ENCODE measurements at regions not wholly inside any gene's neighbourhood (a gene's known extent, or its start where the extent isn't known, plus 50 kb on each side); places are given as distances from the start of the nearest gene placed in this dataset.
"Not testable (repeated sequence)": the region's sequence is repeated elsewhere in the genome, so short reads cannot be mapped to it uniquely, and the experiment has no call there.

DNA sequence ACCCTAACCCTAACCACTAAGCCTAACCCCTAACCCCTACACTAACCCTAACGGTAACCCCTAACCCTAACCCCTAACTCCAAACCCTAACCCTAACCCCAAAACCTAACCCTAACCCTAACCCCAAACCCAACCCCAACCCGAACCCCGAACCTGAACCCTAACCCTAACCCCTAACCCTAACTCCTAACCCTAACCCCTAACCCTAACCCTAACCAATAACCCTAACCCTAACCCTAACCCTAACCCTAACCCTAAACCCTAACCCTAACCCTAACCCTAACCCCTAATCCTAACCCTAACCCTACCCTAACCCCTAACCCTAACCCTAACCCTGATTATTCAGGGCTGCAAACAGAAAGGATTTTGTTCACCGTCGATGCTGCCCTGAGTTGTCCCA, 144.6 kb upstream of the DUSP22 start:
- not testable (repeated sequence) for H3K27ac ChIP-seq (ENCODE audit: insufficient read depth, low read depth, low read length, poor library complexity, severe bottlenecking); H3K4me1 ChIP-seq (ENCODE audit: control insufficient read depth, insufficient read depth, low read length); H3K36me3 ChIP-seq (ENCODE audit: control insufficient read depth, insufficient read depth, low read length); H3K4me3 ChIP-seq (ENCODE audit: insufficient read depth, low read depth, low read length); H3K9me3 ChIP-seq (ENCODE audit: control insufficient read depth, low read length); H3K27me3 ChIP-seq (ENCODE audit: control insufficient read depth, insufficient read depth, low read length, poor library complexity, severe bottlenecking)
- 95 to 97% methylated on average over 4 of the region's 5 CpGs for WGBS, 2 experiments

DNA sequence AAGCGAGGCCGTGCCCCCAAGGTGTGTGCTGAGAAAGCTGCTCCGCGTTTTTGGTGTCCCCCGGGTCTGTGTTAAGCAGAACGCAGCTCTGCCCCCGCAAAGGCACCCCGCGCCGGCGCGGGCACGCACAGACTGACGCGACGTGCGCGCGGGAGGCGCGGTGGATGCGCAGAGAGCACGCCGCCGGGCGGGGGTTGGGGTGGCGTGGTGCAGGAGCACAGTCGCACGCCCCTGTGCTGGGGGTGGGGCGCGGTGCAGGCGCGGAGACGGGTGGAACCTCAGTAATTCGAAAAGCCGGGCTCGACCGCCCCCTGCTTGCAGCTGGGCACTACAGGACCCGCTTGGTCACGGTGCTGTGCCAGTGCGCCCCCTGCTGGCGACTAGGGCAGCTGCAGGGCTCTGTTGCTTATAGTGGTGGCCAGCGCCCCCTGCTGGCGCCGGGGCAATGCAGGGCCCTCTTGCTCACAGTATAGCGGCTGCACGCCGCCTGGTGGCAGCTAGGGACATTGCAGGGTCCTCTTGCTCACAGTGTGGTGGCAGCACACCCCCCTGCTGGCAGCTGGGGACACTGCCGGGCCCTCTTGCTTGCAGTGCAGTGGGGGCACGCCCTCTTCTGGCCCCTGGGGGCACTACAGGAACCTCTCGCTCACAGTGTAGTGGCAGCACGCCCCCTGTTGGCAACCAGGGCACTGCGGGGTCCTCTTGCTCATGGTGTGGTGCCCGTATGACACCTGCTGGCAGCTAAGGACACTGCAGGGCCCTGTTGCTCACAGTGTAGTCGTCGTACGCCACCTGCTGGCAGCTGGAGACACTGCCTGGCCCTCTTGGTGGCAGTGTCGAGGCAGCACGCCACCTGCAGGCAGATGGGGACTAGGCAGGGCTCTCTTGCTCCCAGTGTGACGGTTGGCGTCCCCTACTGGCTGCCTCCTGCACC, 144.0 kb upstream of the DUSP22 start:
- 93% methylated on average over 60 to 61 of the region's 61 CpGs for WGBS, 2 experiments
- not testable (repeated sequence) for H3K4me3 ChIP-seq (ENCODE audit: insufficient read depth, low read depth, low read length); H3K9me3 ChIP-seq (ENCODE audit: control insufficient read depth, low read length); H3K4me1 ChIP-seq (ENCODE audit: control insufficient read depth, insufficient read depth, low read length); H3K36me3 ChIP-seq (ENCODE audit: control insufficient read depth, insufficient read depth, low read length); H3K27ac ChIP-seq (ENCODE audit: insufficient read depth, low read depth, low read length, poor library complexity, severe bottlenecking); H3K27me3 ChIP-seq (ENCODE audit: control insufficient read depth, insufficient read depth, low read length, poor library complexity, severe bottlenecking)

DNA sequence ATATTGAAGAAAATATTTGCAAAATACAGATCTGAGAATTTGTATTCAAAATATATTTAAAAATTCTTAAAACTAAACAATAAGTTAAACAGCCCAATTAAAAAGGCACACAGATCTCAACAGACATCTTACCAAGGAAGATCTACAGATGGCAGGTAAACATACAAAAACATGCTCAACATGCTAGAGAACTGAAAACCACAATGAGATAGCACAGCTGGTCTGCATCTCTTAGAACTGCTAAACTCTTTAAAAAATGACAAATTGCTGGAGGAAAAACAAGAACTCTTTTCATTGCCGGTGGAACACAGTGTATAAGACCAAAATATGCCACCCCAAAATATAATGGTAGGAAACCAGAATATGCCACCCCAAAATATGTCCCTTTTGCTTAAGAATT, 142.1 kb upstream of the DUSP22 start:
- not testable (repeated sequence) for H3K4me3 ChIP-seq (ENCODE audit: insufficient read depth, low read depth, low read length); H3K27ac ChIP-seq (ENCODE audit: insufficient read depth, low read depth, low read length, poor library complexity, severe bottlenecking); H3K9me3 ChIP-seq (ENCODE audit: control insufficient read depth, low read length); H3K27me3 ChIP-seq (ENCODE audit: control insufficient read depth, insufficient read depth, low read length, poor library complexity, severe bottlenecking); H3K36me3 ChIP-seq (ENCODE audit: control insufficient read depth, insufficient read depth, low read length); H3K4me1 ChIP-seq (ENCODE audit: control insufficient read depth, insufficient read depth, low read length)
- 93 to 100% methylated on average over 1 of the region's 1 CpG for WGBS, 2 experiments

DNA sequence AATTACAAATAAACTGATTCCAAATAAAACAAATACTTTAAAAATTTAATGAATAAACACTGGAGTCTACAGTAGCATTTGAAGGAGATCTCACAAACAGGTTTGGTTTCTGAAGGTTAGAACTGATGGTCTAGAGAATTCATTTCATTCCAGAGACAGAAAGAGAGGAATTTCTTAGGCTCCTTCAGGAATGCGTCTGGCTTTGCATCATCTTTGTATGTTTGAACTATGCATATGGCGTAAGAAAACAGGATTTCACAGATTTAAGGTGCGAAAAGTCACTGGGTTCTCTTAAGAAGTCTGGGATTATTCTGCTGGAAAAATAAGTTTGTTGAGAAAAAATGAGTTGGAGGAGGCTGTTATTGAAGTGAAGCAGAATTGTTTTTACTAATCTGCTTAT, 139.9 kb upstream of the DUSP22 start:
- not testable (repeated sequence) for H3K27ac ChIP-seq (ENCODE audit: insufficient read depth, low read depth, low read length, poor library complexity, severe bottlenecking); H3K27me3 ChIP-seq (ENCODE audit: control insufficient read depth, insufficient read depth, low read length, poor library complexity, severe bottlenecking); H3K4me1 ChIP-seq (ENCODE audit: control insufficient read depth, insufficient read depth, low read length); H3K4me3 ChIP-seq (ENCODE audit: insufficient read depth, low read depth, low read length); H3K36me3 ChIP-seq (ENCODE audit: control insufficient read depth, insufficient read depth, low read length); H3K9me3 ChIP-seq (ENCODE audit: control insufficient read depth, low read length)
- WGBS, 2 experiments: 87 to 92% methylated on average over 3 of the region's 3 CpGs

- H3K9me3 ChIP-seq (ENCODE audit: control insufficient read depth, low read length); H3K27ac ChIP-seq (ENCODE audit: insufficient read depth, low read depth, low read length, poor library complexity, severe bottlenecking); H3K27me3 ChIP-seq (ENCODE audit: control insufficient read depth, insufficient read depth, low read length, poor library complexity, severe bottlenecking); H3K4me1 ChIP-seq (ENCODE audit: control insufficient read depth, insufficient read depth, low read length); H3K36me3 ChIP-seq (ENCODE audit: control insufficient read depth, insufficient read depth, low read length); H3K4me3 ChIP-seq (ENCODE audit: insufficient read depth, low read depth, low read length): not testable (repeated sequence)
- WGBS, 2 experiments: 73 to 100% methylated on average over 1 to 2 of the region's 2 CpGs
Measured at GRCh38 chr6:153026-153425, 139.3 kb upstream of the DUSP22 start.

- H3K9me3 ChIP-seq (ENCODE audit: control insufficient read depth, low read length); H3K27ac ChIP-seq (ENCODE audit: insufficient read depth, low read depth, low read length, poor library complexity, severe bottlenecking); H3K36me3 ChIP-seq (ENCODE audit: control insufficient read depth, insufficient read depth, low read length); H3K27me3 ChIP-seq (ENCODE audit: control insufficient read depth, insufficient read depth, low read length, poor library complexity, severe bottlenecking); H3K4me3 ChIP-seq (ENCODE audit: insufficient read depth, low read depth, low read length); H3K4me1 ChIP-seq (ENCODE audit: control insufficient read depth, insufficient read depth, low read length): not testable (repeated sequence)
- WGBS, 2 experiments: 83 to 92% methylated on average over 3 of the region's 3 CpGs
Measured at GRCh38 chr6:153867-154266, 138.4 kb upstream of the DUSP22 start.

- WGBS, 2 experiments: 89 to 90% methylated on average over 9 of the region's 9 CpGs
- not testable (repeated sequence) for H3K27ac ChIP-seq (ENCODE audit: insufficient read depth, low read depth, low read length, poor library complexity, severe bottlenecking); H3K27me3 ChIP-seq (ENCODE audit: control insufficient read depth, insufficient read depth, low read length, poor library complexity, severe bottlenecking); H3K9me3 ChIP-seq (ENCODE audit: control insufficient read depth, low read length); H3K4me1 ChIP-seq (ENCODE audit: control insufficient read depth, insufficient read depth, low read length); H3K36me3 ChIP-seq (ENCODE audit: control insufficient read depth, insufficient read depth, low read length); H3K4me3 ChIP-seq (ENCODE audit: insufficient read depth, low read depth, low read length)
Measured at GRCh38 chr6:154321-155092, 137.8 kb upstream of the DUSP22 start.

DNA sequence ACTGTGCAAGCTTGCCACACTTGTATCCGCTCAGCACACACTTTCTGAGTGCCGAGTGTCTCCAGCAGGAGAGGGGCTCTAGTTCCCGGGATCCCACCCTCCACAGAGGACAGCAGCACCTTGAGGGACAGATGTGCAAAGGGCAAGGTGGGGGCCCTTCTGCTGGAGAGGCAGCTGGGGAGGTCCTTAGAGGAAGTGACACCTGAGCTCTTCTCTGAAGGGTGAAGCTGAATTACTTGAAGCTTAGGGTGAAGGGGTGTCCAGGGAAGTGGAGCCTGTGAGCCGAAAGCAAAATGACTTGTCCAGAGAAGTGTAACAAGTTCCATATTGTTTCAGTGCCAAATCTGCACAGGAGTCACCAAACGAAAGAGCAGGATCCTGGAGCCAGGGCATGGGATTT, 136.3 kb upstream of the DUSP22 start:
- 92% methylated on average over 5 of the region's 5 CpGs for WGBS, 2 experiments
- H3K9me3 ChIP-seq (ENCODE audit: control insufficient read depth, low read length): no peaks in the 10 kb centered on the region
- H3K27ac ChIP-seq (ENCODE audit: insufficient read depth, low read depth, low read length, poor library complexity, severe bottlenecking): no peak overlapping the region
- no peak overlapping the region for H3K4me3 ChIP-seq (ENCODE audit: insufficient read depth, low read depth, low read length)
- H3K27me3 ChIP-seq (ENCODE audit: control insufficient read depth, insufficient read depth, low read length, poor library complexity, severe bottlenecking): no peaks in the 10 kb centered on the region
- H3K36me3 ChIP-seq (ENCODE audit: control insufficient read depth, insufficient read depth, low read length): no peaks in the 10 kb centered on the region
- H3K4me1 ChIP-seq (ENCODE audit: control insufficient read depth, insufficient read depth, low read length): no peaks in the 10 kb centered on the region

DNA sequence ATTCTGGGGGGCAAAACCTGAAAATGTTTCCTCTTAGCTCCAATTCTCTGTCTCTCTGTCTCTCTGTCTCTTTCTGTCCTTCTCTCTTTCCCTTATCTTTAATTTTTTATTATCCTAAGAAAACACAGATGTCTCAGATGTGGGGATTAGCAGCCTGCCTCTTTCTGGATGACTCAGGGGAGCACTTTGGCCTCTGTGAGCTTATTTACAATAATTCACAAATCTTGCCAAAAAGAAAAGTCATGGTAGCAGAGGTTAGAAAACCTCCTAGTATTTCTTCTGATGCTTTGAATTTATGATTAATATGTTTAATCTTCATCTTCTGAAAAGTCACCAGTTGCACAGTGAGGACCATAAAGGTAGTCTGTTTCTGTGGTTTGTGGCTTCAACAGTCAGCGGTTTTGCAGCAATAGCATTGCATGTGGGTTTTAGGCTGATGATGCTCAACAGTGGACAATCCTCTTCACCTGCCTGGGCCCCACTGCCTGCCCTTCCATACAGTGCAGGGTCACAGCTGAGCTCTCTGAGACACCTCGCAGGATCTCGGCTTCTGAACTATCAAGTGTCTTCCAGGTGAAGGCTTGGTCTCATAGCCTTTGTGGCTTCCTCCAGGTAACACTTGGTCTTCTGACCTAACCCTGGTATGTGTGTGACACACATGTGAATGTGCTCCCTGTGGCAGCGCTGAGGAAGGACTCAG, 135.7 kb upstream of the DUSP22 start:
- not testable (repeated sequence) for H3K27ac ChIP-seq (ENCODE audit: insufficient read depth, low read depth, low read length, poor library complexity, severe bottlenecking); H3K4me1 ChIP-seq (ENCODE audit: control insufficient read depth, insufficient read depth, low read length); H3K9me3 ChIP-seq (ENCODE audit: control insufficient read depth, low read length); H3K4me3 ChIP-seq (ENCODE audit: insufficient read depth, low read depth, low read length); H3K27me3 ChIP-seq (ENCODE audit: control insufficient read depth, insufficient read depth, low read length, poor library complexity, severe bottlenecking); H3K36me3 ChIP-seq (ENCODE audit: control insufficient read depth, insufficient read depth, low read length)
- 93 to 94% methylated on average over 4 of the region's 4 CpGs for WGBS, 2 experiments

- not testable (repeated sequence) for H3K4me3 ChIP-seq (ENCODE audit: insufficient read depth, low read depth, low read length); H3K9me3 ChIP-seq (ENCODE audit: control insufficient read depth, low read length); H3K27me3 ChIP-seq (ENCODE audit: control insufficient read depth, insufficient read depth, low read length, poor library complexity, severe bottlenecking); H3K27ac ChIP-seq (ENCODE audit: insufficient read depth, low read depth, low read length, poor library complexity, severe bottlenecking); H3K36me3 ChIP-seq (ENCODE audit: control insufficient read depth, insufficient read depth, low read length); H3K4me1 ChIP-seq (ENCODE audit: control insufficient read depth, insufficient read depth, low read length)
- 54 to 60% methylated on average over 4 of the region's 4 CpGs for WGBS, 2 experiments
Measured at GRCh38 chr6:157176-157575, 135.1 kb upstream of the DUSP22 start.

All from ectodermal cell (in vitro differentiated cells).